LNCAP (cell line): ENCODE measurements at regions not wholly inside any gene's neighbourhood (a gene's known extent, or its start where the extent isn't known, plus 50 kb on each side); places are given as distances from the start of the nearest gene placed in this dataset.

Source experiments
- TF ChIP-seq, protein P1 (sequence below): fragments of 450-650 bp; IDR thresholded peaks from 2 replicates; pipeline ENCODE4 v1.5.1; 2017; ENCODE audit warnings: mild to moderate bottlenecking

GRCh38 chr3:181881749-181882148, 170.0 kb downstream of the SOX2 start:
- TF ChIP-seq, protein P1, sequence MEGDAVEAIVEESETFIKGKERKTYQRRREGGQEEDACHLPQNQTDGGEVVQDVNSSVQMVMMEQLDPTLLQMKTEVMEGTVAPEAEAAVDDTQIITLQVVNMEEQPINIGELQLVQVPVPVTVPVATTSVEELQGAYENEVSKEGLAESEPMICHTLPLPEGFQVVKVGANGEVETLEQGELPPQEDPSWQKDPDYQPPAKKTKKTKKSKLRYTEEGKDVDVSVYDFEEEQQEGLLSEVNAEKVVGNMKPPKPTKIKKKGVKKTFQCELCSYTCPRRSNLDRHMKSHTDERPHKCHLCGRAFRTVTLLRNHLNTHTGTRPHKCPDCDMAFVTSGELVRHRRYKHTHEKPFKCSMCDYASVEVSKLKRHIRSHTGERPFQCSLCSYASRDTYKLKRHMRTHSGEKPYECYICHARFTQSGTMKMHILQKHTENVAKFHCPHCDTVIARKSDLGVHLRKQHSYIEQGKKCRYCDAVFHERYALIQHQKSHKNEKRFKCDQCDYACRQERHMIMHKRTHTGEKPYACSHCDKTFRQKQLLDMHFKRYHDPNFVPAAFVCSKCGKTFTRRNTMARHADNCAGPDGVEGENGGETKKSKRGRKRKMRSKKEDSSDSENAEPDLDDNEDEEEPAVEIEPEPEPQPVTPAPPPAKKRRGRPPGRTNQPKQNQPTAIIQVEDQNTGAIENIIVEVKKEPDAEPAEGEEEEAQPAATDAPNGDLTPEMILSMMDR: no peak

DNA sequence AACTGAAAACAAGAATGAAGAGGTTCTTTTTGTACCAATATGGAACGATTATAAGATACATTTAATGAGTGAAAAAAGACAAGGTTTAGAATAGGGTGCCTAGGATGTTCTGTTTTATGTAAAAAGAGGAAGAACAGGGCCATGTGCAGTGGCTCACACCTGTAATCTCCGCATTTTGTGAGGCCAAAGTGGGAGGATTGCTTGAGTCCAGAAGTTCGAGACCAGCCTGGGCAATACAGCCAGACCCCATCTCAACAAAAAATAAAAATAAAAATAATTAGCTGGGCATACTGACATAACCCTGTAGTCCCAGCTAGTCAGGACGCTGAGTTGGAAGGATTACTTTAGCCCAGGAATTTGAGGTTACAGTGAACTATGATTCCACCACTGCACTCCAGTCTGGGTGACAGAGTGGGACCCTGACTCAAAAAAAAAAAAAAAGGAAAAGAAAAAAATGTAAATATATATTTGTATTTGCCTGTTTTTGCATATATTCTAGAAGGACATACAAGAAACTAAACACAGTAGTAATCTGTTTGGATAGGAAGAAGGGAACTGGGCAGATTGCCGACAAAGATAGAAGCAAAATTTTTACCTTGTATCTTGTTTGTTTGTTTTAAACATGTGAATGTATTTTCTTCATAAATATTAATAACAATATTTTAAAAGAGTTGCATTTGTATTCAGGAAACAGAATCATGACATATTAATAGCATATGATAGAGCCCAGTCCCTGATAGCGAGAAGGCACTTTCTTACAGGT, 174.3 kb downstream of the SOX2 start:
- TF ChIP-seq, protein P1: no peak

- TF ChIP-seq, protein P1: no peak
Observed at GRCh38 chr3:181886676-181887075, 175.0 kb downstream of the SOX2 start.

- TF ChIP-seq, protein P1: no peak
Observed at GRCh38 chr3:181887685-181888084, 176.0 kb downstream of the SOX2 start.

DNA sequence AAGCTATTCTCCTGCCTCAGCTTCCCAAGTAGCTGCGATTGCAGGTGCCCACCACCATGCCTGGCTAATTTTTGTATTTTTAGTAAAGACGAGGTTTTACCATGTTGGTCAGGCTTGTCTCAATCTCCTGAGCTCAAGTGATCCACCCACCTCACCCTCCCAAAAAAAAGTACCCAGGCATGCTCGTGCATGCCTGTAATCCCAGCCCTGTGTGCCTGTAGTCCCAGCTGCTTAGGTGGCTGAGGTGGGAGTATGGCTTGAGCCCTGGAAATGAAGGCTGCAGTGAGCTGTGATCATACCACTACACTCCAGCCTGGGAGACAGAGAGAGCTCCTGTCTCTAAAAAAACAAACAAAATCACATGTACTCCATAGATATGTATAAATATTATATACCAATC, 176.5 kb downstream of the SOX2 start:
- TF ChIP-seq, protein P1: no peak

DNA sequence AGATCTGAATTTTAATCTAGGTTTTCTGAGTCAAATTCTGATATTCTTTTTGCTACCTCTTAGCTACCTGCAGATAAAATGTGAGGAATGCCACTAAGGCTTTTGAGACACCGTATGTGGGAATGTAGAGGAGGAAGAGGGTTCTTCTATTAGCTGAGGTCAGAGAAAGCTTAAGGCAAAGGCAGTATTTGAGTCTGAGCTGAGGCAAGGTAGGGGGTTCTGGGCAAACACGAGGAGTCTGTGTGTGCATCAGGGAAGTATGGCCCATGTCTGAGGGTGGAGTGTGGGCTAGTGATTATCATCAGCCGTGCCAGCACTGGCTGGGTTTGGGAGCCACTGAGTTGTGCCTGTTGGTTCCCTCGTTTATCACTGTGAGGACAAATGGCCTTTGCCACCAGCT, 181.1 kb downstream of the SOX2 start:
- TF ChIP-seq, protein P1: no peak

DNA sequence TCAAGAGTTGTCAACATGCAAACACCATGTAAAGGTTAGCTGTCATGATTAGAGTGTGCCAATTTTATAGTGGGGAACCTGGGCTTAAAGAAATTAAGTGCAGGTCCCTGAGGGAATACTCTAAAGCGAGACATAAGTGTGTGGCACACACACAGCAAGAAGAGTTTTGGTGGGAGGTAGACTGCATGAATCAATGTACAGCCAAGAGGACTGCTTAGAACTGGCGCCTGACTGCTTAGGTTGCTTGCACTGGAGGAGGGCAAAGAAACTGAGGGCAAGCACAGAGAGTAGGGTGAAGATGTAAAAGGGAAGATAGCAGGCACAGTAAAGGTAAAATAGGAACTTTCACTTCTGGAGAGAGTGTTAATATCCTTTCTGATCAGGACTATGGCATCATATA, 184.9 kb downstream of the SOX2 start:
- TF ChIP-seq, protein P1: no peak

GRCh38 chr3:181899702-181900101, 188.0 kb downstream of the SOX2 start:
- TF ChIP-seq, protein P1: no peak
